ENCODE measurements at regions not wholly inside any gene's neighbourhood (a gene's known extent, or its start where the extent isn't known, plus 50 kb on each side); places are given as distances from the start of the nearest gene placed in this dataset.

GRCh38 chr10:107280293-107280692, 115.8 kb upstream of the SORCS1 start:
- DNase-seq (ENCODE audit: low read depth), result no peak

GRCh38 chr10:107277591-107277990, 113.1 kb upstream of the SORCS1 start:
- no peak for DNase-seq (ENCODE audit: low read depth)

- no peak for DNase-seq (ENCODE audit: low read depth)
Observed at GRCh38 chr10:107275806-107276205, 111.3 kb upstream of the SORCS1 start.

GRCh38 chr10:107269626-107270025, 105.1 kb upstream of the SORCS1 start:
- no peak for DNase-seq (ENCODE audit: low read depth)

- no peak for DNase-seq (ENCODE audit: low read depth)
Observed at GRCh38 chr10:107264742-107265141, 100.2 kb upstream of the SORCS1 start.

GRCh38 chr10:107244122-107244521, 79.6 kb upstream of the SORCS1 start:
- DNase-seq (ENCODE audit: low read depth), result no peak

GRCh38 chr10:107238275-107238674, 73.8 kb upstream of the SORCS1 start:
- no peak for DNase-seq (ENCODE audit: low read depth)

- DNase-seq (ENCODE audit: low read depth), result no peak
Observed at GRCh38 chr10:107232013-107232412, 67.5 kb upstream of the SORCS1 start.

GRCh38 chr10:107230887-107231286, 66.4 kb upstream of the SORCS1 start:
- no peak for DNase-seq (ENCODE audit: low read depth)

- DNase-seq (ENCODE audit: low read depth), result no peak
Observed at GRCh38 chr10:107215681-107216080, 51.2 kb upstream of the SORCS1 start.
